GM13976 (cell line): ENCODE measurements at regions not wholly inside any gene's neighbourhood (a gene's known extent, or its start where the extent isn't known, plus 50 kb on each side); places are given as distances from the start of the nearest gene placed in this dataset.

Source experiments
- DNase-seq: peaks from one replicate; pipeline ENCODE4 v3.0.0; 2012; ENCODE audit warnings: low spot score
- CTCF ChIP-seq: IDR thresholded peaks from 2 replicates; pipeline ENCODE4 v1.5.1; 2012; ENCODE audit warnings: borderline replicate concordance, mild to moderate bottlenecking; ENCODE audit not compliant: insufficient read depth; ENCODE audit errors: extremely low read depth, missing control alignments, control extremely low read depth
- in situ Hi-C: fragments of 300-500 bp; cut with MboI; formaldehyde crosslinking; loops from one replicate; pipeline ENCODE4 v1.12.0; 2022; ENCODE audit warnings: low sequenced_read_pairs, mixed read lengths, inconsistent platforms; ENCODE audit not compliant: unreplicated experiment

- in situ Hi-C loops, result no loop called here
- no peak for TF ChIP-seq CTCF
- no peak for DNase-seq
These were observed 152.0 kb upstream of the DYRK2 start for GRCh38 chr12:67496581-67496980.

- no peak for DNase-seq
- no peak for TF ChIP-seq CTCF
- in situ Hi-C loops, result no loop called here
These were observed 149.6 kb upstream of the DYRK2 start for GRCh38 chr12:67498991-67499390.

GRCh38 chr12:67501362-67501761, 147.2 kb upstream of the DYRK2 start:
- TF ChIP-seq CTCF, result no peak
- in situ Hi-C loops, result no loop called here
- DNase-seq, result no peak

- in situ Hi-C loops, result no loop called here
- no peak for DNase-seq
- TF ChIP-seq CTCF, result no peak
These were observed 144.5 kb upstream of the DYRK2 start for GRCh38 chr12:67504026-67504425.

- in situ Hi-C loops, result no loop called here
- no peak for DNase-seq
- no peak for TF ChIP-seq CTCF
These were observed 141.8 kb upstream of the DYRK2 start for GRCh38 chr12:67506739-67507138.

GRCh38 chr12:67508830-67509229, 139.7 kb upstream of the DYRK2 start:
- in situ Hi-C loops, result no loop called here
- DNase-seq, result no peak
- TF ChIP-seq CTCF, result no peak
